GM18499 (cell line): ENCODE measurements at regions not wholly inside any gene's neighbourhood (a gene's known extent, or its start where the extent isn't known, plus 50 kb on each side); places are given as distances from the start of the nearest gene placed in this dataset.
"Not testable (repeated sequence)": the region's sequence is repeated elsewhere in the genome, so short reads cannot be mapped to it uniquely, and the experiment has no call there.

Experiments
- ATAC-seq: cut with Tn5 transposase; IDR thresholded peaks from one replicate; pipeline ENCODE4 v1.9.1; 2021; ENCODE audit warnings: moderate number of reproducible peaks; ENCODE audit not compliant: insufficient read depth, unreplicated experiment

- no peak for ATAC-seq
Observed at GRCh38 chr16:75780669-75781068, 54.4 kb upstream of the CPHXL start.

- no peak for ATAC-seq
Observed at GRCh38 chr16:75781683-75782343, 55.5 kb upstream of the CPHXL start.

GRCh38 chr16:75787440-75787839 lies 61.1 kb upstream of the CPHXL start:
- no peak for ATAC-seq

GRCh38 chr16:75789237-75789636 lies 62.9 kb upstream of the CPHXL start:
- peak; percentile 61 for ATAC-seq

- ATAC-seq = no peak
Observed at GRCh38 chr16:75792771-75793492, 66.6 kb upstream of the CPHXL start.

GRCh38 chr16:75793641-75794040 lies 67.4 kb upstream of the CPHXL start:
- no peak for ATAC-seq

- ATAC-seq = peak; percentile 55
Observed at GRCh38 chr16:75794426-75794825, 68.1 kb upstream of the CPHXL start.

GRCh38 chr16:75798714-75799113 lies 72.4 kb upstream of the CPHXL start:
- ATAC-seq = no peak

GRCh38 chr16:75801307-75801706 lies 75.0 kb upstream of the CPHXL start:
- ATAC-seq = no peak

- ATAC-seq = no peak
Observed at GRCh38 chr16:75803753-75804152, 77.5 kb upstream of the CPHXL start.

- no peak for ATAC-seq
Observed at GRCh38 chr16:75804368-75804767, 78.1 kb upstream of the CPHXL start.

GRCh38 chr16:75805946-75806345 lies 79.7 kb upstream of the CPHXL start:
- ATAC-seq = no peak

GRCh38 chr16:75806487-75806886 lies 80.2 kb upstream of the CPHXL start:
- no peak for ATAC-seq

- no peak for ATAC-seq
Observed at GRCh38 chr16:75810342-75810741, 84.1 kb upstream of the CPHXL start.

GRCh38 chr16:75811020-75811634 lies 84.8 kb upstream of the CPHXL start:
- no peak for ATAC-seq

- ATAC-seq = no peak
Observed at GRCh38 chr16:75818491-75818890, 92.2 kb upstream of the CPHXL start.

- no peak for ATAC-seq
Observed at GRCh38 chr16:75820672-75821071, 94.4 kb upstream of the CPHXL start.

GRCh38 chr16:75821117-75821516 lies 94.8 kb upstream of the CPHXL start:
- no peak for ATAC-seq

GRCh38 chr16:75825750-75826149 lies 99.5 kb upstream of the CPHXL start:
- ATAC-seq = not testable (repeated sequence)

- not testable (repeated sequence) for ATAC-seq
Observed at GRCh38 chr16:75827372-75828038, 101.2 kb upstream of the CPHXL start.

- ATAC-seq = not testable (repeated sequence)
Observed at GRCh38 chr16:75833385-75833784, 107.1 kb upstream of the CPHXL start.
